ENCODE measurements at regions not wholly inside any gene's neighbourhood (a gene's known extent, or its start where the extent isn't known, plus 50 kb on each side); places are given as distances from the start of the nearest gene placed in this dataset.

GRCh38 chr12:93019212-93019927 is 90.3 kb upstream of the EEA1 start:
- TF ChIP-seq, protein P1, sequence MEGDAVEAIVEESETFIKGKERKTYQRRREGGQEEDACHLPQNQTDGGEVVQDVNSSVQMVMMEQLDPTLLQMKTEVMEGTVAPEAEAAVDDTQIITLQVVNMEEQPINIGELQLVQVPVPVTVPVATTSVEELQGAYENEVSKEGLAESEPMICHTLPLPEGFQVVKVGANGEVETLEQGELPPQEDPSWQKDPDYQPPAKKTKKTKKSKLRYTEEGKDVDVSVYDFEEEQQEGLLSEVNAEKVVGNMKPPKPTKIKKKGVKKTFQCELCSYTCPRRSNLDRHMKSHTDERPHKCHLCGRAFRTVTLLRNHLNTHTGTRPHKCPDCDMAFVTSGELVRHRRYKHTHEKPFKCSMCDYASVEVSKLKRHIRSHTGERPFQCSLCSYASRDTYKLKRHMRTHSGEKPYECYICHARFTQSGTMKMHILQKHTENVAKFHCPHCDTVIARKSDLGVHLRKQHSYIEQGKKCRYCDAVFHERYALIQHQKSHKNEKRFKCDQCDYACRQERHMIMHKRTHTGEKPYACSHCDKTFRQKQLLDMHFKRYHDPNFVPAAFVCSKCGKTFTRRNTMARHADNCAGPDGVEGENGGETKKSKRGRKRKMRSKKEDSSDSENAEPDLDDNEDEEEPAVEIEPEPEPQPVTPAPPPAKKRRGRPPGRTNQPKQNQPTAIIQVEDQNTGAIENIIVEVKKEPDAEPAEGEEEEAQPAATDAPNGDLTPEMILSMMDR (IDR thresholded peaks at IDR 0.05) = no peak
- TF ChIP-seq CHD2 (IDR thresholded peaks at IDR 0.05; ENCODE audit: low read length, partially characterized antibody) (no peak), POLR2AphosphoS5 (IDR thresholded peaks at IDR 0.05; ENCODE audit: low read depth, low read length) (no peak), SIN3A (IDR thresholded peaks at IDR 0.05; ENCODE audit: borderline replicate concordance, low read depth, low read length) (no peak), EP300 (IDR thresholded peaks at IDR 0.05; ENCODE audit: borderline replicate concordance in 1 of 2, low read depth in 1 of 2, low read length in 1 of 2) (no peak), SMC3 (IDR thresholded peaks at IDR 0.05; ENCODE audit: low read depth, low read length) (no peak), MXI1 (IDR thresholded peaks at IDR 0.05; ENCODE audit: low read depth, low read length) (no peak), TCF12 (IDR thresholded peaks at IDR 0.05) (no peak), YY1 (IDR thresholded peaks at IDR 0.05; ENCODE audit: low read depth) (no peak)

Data from SK-N-SH (cell line).